Panc1 (cell line): ENCODE measurements at regions not wholly inside any gene's neighbourhood (a gene's known extent, or its start where the extent isn't known, plus 50 kb on each side); places are given as distances from the start of the nearest gene placed in this dataset.

Source experiments
- ATAC-seq: fragments of 200-7000 bp; cut with Tn5 transposase; 2 replicates; pipeline ENCODE4 v1.9.1; 2020; ENCODE audit warnings: mild to moderate bottlenecking, moderate library complexity
- BruUV-seq: library from RNA; stranded (reverse); fragments of 400-500 nt; replicated peaks from 2 replicates; lab custom pipeline; 2021; lab: Mats Ljungman, UMichigan
- CTCF ChIA-PET: fragments of 300-600 bp; sonication (Branson Sonifier 250); formaldehyde crosslinking; loops from one replicate; lab custom pipeline; 2022; ENCODE audit warnings: antibody characterized with exemption; lab: Charles Lee
- POLR2A ChIA-PET: fragments of 300-600 bp; sonication (Branson Sonifier 250); formaldehyde crosslinking; loops from one replicate; lab custom pipeline; 2022; ENCODE audit warnings: antibody characterized with exemption; lab: Charles Lee
- DNase-seq: peaks from one replicate; pipeline ENCODE4 v3.0.0-alpha.2; 2010; ENCODE audit warnings: low read depth, low spot score
- H3K27ac ChIP-seq: 2 replicates; pipeline ENCODE4 v1.5.1; 2011; ENCODE audit warnings: mild to moderate bottlenecking, low read length, inconsistent platforms
- H3K27me3 ChIP-seq: fragments of 200-500 bp; sonication (Bioruptor generic); 2 replicates; pipeline ENCODE4 v1.6.0; 2014; ENCODE audit warnings: low read length, inconsistent platforms; ENCODE audit not compliant: control insufficient read depth, insufficient read depth
- H3K36me3 ChIP-seq: fragments of 200-500 bp; sonication (Bioruptor generic); 2 replicates; pipeline ENCODE4 v1.5.1; 2014; ENCODE audit warnings: inconsistent platforms, mild to moderate bottlenecking, low read length, moderate library complexity; ENCODE audit not compliant: control insufficient read depth, insufficient read depth
- H3K4me1 ChIP-seq: 2 replicates; pipeline ENCODE4 v1.5.1; 2011; ENCODE audit warnings: inconsistent platforms, mild to moderate bottlenecking, low read length, moderate library complexity; ENCODE audit not compliant: control insufficient read depth, insufficient read depth
- H3K4me3 ChIP-seq, 2 experiments: 2 replicates each; pipeline ENCODE4 v1.5.1; 2011 to 2012; ENCODE audit warnings: low read depth in 2 of 2, low read length in 2 of 2, mild to moderate bottlenecking in 2 of 2, inconsistent platforms in 1 of 2, moderate library complexity in 1 of 2
- H3K9me3 ChIP-seq: fragments of 200-500 bp; sonication (Bioruptor generic); 2 replicates; pipeline ENCODE4 v1.5.1; 2014; ENCODE audit warnings: low read depth, mild to moderate bottlenecking, inconsistent platforms, low read length, moderate library complexity; ENCODE audit not compliant: control insufficient read depth, insufficient read depth
- POLR2AphosphoS5 ChIP-seq: IDR thresholded peaks from 2 replicates; pipeline ENCODE4 v1.6.1; 2012; ENCODE audit warnings: mild to moderate bottlenecking, low read depth, low read length, moderate library complexity
- SIN3A ChIP-seq: IDR thresholded peaks from 2 replicates; pipeline ENCODE4 v1.6.1; 2012; ENCODE audit warnings: low read depth, mild to moderate bottlenecking, low read length, moderate library complexity, borderline replicate concordance; ENCODE audit not compliant: insufficient read depth
- TCF7L2 ChIP-seq: IDR thresholded peaks from 2 replicates; pipeline ENCODE4 v1.6.1; 2011; ENCODE audit warnings: mild to moderate bottlenecking, low read depth, low read length, inconsistent platforms
- in situ Hi-C: cut with HindIII; loops from 2 replicates; pipeline ENCODE4 v1.10.0; 2016; ENCODE audit warnings: low sequenced_read_pairs, low pct_unique_long_range_greater_than_20kb
- intact Hi-C: fragments of 100-400 bp; cut with micrococcal nuclease; formaldehyde crosslinking; loops from one replicate; pipeline ENCODE4 v1.10.0; 2022; ENCODE audit not compliant: unreplicated experiment
- TF ChIP-seq, protein P1 (sequence below): fragments of 450-650 bp; IDR thresholded peaks from 2 replicates; pipeline ENCODE4 v1.5.1; 2017; ENCODE audit warnings: mild to moderate bottlenecking
- TF ChIP-seq, protein P2 (sequence below), 2 experiments: IDR thresholded peaks; 2 replicates each; pipeline ENCODE4 v1.6.1; 2011 to 2012; ENCODE audit warnings: low read depth in 2 of 2, control low read depth in 1 of 2, low read length in 1 of 2, mild to moderate bottlenecking in 1 of 2, moderate library complexity in 1 of 2; ENCODE audit not compliant: insufficient read depth in 1 of 2

DNA sequence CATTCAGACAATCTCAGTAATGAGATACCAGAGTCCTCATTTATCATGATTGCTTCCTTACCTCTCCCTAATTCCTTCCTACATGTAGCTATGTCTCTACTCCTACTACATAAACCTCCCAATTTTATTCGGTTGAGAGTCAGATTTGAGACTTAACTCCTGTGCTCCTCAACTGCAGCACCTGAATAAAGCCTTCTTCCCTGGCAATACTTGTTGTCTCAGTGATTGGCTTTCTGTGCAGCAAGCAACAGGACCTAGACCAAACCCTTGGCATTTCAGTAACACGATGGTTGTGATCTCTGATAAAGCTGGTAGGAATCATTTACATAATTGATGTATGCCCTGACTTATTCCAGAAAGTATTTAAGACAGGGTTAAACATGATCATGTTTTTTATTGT, 106.7 kb upstream of the NANOGP8 start:
- Histone ChIP-seq H3K4me3 (no peak overlapping the region), H3K4me1 (no peaks in the 10 kb centered on the region), H3K27me3 (no peaks in the 10 kb centered on the region), H3K36me3 (no peaks in the 10 kb centered on the region), H3K27ac (no peak overlapping the region), H3K9me3 (no peaks in the 10 kb centered on the region)
- ChIA-PET POLR2A (no interaction called here), CTCF (no interaction called here)
- intact Hi-C loops (no loop called here), in situ Hi-C loops (no loop called here)
- BruUV-seq = no TSS peak
- no peak for TF ChIP-seq SIN3A
- TF ChIP-seq, protein P1, sequence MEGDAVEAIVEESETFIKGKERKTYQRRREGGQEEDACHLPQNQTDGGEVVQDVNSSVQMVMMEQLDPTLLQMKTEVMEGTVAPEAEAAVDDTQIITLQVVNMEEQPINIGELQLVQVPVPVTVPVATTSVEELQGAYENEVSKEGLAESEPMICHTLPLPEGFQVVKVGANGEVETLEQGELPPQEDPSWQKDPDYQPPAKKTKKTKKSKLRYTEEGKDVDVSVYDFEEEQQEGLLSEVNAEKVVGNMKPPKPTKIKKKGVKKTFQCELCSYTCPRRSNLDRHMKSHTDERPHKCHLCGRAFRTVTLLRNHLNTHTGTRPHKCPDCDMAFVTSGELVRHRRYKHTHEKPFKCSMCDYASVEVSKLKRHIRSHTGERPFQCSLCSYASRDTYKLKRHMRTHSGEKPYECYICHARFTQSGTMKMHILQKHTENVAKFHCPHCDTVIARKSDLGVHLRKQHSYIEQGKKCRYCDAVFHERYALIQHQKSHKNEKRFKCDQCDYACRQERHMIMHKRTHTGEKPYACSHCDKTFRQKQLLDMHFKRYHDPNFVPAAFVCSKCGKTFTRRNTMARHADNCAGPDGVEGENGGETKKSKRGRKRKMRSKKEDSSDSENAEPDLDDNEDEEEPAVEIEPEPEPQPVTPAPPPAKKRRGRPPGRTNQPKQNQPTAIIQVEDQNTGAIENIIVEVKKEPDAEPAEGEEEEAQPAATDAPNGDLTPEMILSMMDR = no peak
- DNase-seq = no peak
- no peak for ATAC-seq

DNA sequence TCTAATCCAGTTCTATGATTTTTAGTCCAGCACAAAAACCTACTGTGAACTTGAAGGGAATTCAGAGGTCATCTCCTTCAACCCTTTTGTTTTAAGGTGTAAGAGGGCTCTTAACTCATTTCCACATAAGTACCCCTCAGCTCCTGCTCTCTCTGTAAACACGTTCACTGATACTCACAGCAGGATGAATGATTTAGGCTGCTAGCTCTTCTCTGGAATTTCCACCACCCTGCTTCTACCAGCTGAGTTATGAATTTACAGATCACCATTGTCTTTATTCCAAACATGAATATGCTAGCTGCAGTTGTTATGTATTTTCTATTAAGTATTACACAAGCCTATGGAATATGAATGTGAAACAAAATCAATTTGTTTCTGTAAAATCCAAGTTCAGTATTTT, 101.3 kb upstream of the NANOGP8 start:
- in situ Hi-C loops (no loop called here), intact Hi-C loops (no loop called here)
- no peaks in the 10 kb centered on the region for H3K27me3 ChIP-seq
- no peaks in the 10 kb centered on the region for H3K36me3 ChIP-seq
- no peaks in the 10 kb centered on the region for H3K9me3 ChIP-seq
- no peak overlapping the region for H3K4me3 ChIP-seq
- ATAC-seq = no peak
- no peak for DNase-seq
- H3K4me1 ChIP-seq = no peaks in the 10 kb centered on the region
- ChIA-PET CTCF (no interaction called here), POLR2A (no interaction called here)
- BruUV-seq = no TSS peak
- no peak overlapping the region for H3K27ac ChIP-seq
- TF ChIP-seq, protein P1 = no peak
- no peak for TF ChIP-seq SIN3A
- TF ChIP-seq, protein P2, sequence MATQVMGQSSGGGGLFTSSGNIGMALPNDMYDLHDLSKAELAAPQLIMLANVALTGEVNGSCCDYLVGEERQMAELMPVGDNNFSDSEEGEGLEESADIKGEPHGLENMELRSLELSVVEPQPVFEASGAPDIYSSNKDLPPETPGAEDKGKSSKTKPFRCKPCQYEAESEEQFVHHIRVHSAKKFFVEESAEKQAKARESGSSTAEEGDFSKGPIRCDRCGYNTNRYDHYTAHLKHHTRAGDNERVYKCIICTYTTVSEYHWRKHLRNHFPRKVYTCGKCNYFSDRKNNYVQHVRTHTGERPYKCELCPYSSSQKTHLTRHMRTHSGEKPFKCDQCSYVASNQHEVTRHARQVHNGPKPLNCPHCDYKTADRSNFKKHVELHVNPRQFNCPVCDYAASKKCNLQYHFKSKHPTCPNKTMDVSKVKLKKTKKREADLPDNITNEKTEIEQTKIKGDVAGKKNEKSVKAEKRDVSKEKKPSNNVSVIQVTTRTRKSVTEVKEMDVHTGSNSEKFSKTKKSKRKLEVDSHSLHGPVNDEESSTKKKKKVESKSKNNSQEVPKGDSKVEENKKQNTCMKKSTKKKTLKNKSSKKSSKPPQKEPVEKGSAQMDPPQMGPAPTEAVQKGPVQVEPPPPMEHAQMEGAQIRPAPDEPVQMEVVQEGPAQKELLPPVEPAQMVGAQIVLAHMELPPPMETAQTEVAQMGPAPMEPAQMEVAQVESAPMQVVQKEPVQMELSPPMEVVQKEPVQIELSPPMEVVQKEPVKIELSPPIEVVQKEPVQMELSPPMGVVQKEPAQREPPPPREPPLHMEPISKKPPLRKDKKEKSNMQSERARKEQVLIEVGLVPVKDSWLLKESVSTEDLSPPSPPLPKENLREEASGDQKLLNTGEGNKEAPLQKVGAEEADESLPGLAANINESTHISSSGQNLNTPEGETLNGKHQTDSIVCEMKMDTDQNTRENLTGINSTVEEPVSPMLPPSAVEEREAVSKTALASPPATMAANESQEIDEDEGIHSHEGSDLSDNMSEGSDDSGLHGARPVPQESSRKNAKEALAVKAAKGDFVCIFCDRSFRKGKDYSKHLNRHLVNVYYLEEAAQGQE (IDR thresholded peaks at IDR 0.05; ENCODE audit: insufficient read depth in 1 of 2, low read depth in 2 of 2, low read length in 1 of 2) = no peak
- no peak for TF ChIP-seq TCF7L2
- no peak for TF ChIP-seq POLR2AphosphoS5
